AG04450 (cell line): ENCODE measurements at regions not wholly inside any gene's neighbourhood (a gene's known extent, or its start where the extent isn't known, plus 50 kb on each side); places are given as distances from the start of the nearest gene placed in this dataset.

ENCODE experiments used
- CTCF ChIA-PET: fragments of 300-600, 350-600 bp; formaldehyde crosslinking; extraction: SDS; loops from one replicate; lab custom pipeline; 2022; ENCODE audit warnings: antibody characterized with exemption, inconsistent platforms; lab: Charles Lee
- POLR2A ChIA-PET: fragments of 350-600 bp; formaldehyde crosslinking; extraction: SDS; loops from one replicate; lab custom pipeline; 2021; ENCODE audit warnings: antibody characterized with exemption, inconsistent platforms; lab: Yijun Ruan, JAX
- DNase-seq: peaks from one replicate; pipeline ENCODE4 v3.0.0-alpha.2; 2011; ENCODE audit warnings: low read depth, low spot score
- H3K27ac ChIP-seq: one replicate; pipeline ENCODE4 v1.5.1; 2012; ENCODE audit warnings: low read depth, low read length, control low read depth
- H3K27me3 ChIP-seq: one replicate; pipeline ENCODE4 v1.6.0; 2012; ENCODE audit warnings: low read length; ENCODE audit not compliant: control insufficient read depth, insufficient read depth
- H3K4me3 ChIP-seq: 2 replicates; pipeline ENCODE4 v1.5.1; 2011; ENCODE audit warnings: mild to moderate bottlenecking, low read depth, low read length, control low read depth
- H3K9me3 ChIP-seq: 2 replicates; pipeline ENCODE4 v1.5.1; 2012; ENCODE audit warnings: low read length; ENCODE audit not compliant: control insufficient read depth, insufficient read depth
- TF ChIP-seq, protein P1 (sequence below): IDR thresholded peaks from 2 replicates; pipeline ENCODE4 v1.5.1; 2011; ENCODE audit warnings: low read depth, low read length, control low read depth, inconsistent platforms

GRCh38 chr4:181502611-181503010 is 740.6 kb upstream of the TENM3 start:
- Histone ChIP-seq H3K4me3 (no peak overlapping the region), H3K9me3 (no peaks in the 10 kb centered on the region), H3K27me3 (peaks cover 21% of the 10 kb centered on the region), H3K27ac (no peak overlapping the region)
- DNase-seq, result no peak
- POLR2A ChIA-PET, result no interaction called here
- TF ChIP-seq, protein P1, sequence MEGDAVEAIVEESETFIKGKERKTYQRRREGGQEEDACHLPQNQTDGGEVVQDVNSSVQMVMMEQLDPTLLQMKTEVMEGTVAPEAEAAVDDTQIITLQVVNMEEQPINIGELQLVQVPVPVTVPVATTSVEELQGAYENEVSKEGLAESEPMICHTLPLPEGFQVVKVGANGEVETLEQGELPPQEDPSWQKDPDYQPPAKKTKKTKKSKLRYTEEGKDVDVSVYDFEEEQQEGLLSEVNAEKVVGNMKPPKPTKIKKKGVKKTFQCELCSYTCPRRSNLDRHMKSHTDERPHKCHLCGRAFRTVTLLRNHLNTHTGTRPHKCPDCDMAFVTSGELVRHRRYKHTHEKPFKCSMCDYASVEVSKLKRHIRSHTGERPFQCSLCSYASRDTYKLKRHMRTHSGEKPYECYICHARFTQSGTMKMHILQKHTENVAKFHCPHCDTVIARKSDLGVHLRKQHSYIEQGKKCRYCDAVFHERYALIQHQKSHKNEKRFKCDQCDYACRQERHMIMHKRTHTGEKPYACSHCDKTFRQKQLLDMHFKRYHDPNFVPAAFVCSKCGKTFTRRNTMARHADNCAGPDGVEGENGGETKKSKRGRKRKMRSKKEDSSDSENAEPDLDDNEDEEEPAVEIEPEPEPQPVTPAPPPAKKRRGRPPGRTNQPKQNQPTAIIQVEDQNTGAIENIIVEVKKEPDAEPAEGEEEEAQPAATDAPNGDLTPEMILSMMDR, result no peak
- CTCF ChIA-PET, result interaction anchor here (1.0 kb wide), 1 partner anchor 26 kb away, joined by 4 read pairs; no protein-coding TSS in a partner anchor

DNA sequence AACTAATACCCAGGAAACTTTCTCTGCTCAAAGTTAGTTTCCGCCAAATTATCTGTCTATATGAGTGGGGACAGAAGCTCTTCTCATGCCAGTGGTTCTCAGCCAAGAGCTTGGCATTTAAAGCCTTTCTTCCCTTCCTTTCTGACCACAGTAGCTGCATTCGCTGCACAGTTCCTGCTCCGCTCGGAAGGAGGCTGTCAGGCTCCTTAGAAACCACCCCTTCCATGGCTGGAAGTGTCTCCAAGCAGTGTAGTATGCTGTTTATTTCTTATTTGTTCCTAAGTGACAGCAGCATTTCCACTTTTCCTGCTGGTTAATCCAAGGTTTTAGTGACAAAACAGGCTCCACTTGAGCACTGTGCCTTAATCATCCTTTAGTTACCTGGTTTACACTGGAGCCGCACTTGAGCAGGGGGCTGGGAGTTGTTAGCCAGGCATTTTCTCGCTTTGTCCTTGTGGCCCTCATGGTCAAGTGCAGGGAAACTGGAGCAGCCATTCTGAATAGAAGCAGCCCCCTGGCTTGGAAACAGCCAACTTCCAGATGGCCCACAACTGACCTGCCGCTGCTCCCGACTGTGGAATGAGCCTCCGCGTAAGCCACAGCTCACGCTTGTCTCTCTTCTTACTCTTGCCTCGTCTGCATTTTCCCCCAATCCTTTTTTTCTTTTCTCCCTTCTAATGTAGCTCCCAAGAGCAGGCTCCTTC is 739.4 kb upstream of the TENM3 start:
- no peak overlapping the region for H3K27ac ChIP-seq
- no peak for DNase-seq
- no peaks in the 10 kb centered on the region for H3K9me3 ChIP-seq
- H3K4me3 ChIP-seq, result no peak overlapping the region
- H3K27me3 ChIP-seq, result peaks cover 24% of the 10 kb centered on the region
- CTCF ChIA-PET, result interaction anchor here (1.0 to 1.1 kb wide), 2 partner anchors 25 to 200 kb away, joined by 3 to 4 read pairs; no protein-coding TSS in a partner anchor
- POLR2A ChIA-PET, result no interaction called here
- TF ChIP-seq, protein P1, result no peak

DNA sequence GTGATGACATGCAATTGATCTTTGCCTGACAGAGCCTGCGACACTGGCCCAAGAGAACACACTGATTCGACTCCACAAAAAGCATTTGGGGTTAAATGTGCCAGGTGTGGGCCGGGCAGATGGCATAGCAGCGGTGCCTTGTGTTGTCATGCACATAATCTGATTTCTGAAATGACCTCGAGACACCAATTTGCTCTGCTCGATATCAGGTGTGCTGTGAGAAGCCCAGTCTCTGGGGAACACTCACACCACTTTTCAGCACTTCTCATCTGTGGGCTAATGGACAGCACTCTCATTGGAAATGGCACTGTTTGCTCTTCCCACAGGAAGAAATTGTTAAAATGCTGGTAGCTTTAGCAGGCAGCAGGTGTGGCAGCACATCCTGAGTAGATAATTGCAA is 738.3 kb upstream of the TENM3 start:
- no peak for DNase-seq
- Histone ChIP-seq H3K27me3 (peaks cover 24% of the 10 kb centered on the region), H3K9me3 (no peaks in the 10 kb centered on the region), H3K27ac (no peak overlapping the region), H3K4me3 (no peak overlapping the region)
- TF ChIP-seq, protein P1, result no peak
- CTCF ChIA-PET, result no interaction called here
- POLR2A ChIA-PET, result no interaction called here

DNA sequence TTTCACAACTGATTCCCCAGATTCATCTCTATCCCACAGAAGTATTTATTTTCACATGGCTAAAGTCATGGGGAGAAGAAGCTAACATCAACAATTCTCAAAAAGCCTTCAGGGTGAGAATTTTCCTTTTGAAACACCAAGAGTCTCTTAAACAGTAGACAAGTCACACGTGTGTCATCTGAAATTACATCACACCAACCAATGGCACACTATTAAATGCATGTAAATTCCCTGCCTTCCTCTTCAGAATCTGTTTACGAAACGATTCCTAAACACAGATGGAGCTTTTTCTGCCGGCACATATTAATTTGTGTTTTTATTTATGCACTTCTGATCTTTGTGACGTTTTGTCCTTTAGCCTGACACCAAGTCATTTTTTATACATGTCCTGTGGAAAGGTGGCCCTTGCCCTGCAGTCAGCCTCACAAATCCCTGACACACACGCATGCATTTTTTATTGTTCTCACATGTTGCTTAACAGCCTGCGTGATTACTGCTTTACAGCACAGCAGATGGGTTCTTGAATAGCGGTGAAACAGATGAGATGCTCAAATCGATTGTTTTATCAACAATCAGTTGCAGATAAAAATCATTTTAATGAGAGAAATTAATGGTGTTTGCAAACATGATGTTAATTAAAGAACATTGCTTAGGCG is 735.9 kb upstream of the TENM3 start:
- no peaks in the 10 kb centered on the region for H3K9me3 ChIP-seq
- DNase-seq, result no peak
- ChIA-PET CTCF (interaction anchor here (0.9 to 1.3 kb wide), 3 partner anchors 21 to 364 kb away, joined by 3 to 4 read pairs (median 4); no protein-coding TSS in a partner anchor), POLR2A (no interaction called here)
- H3K27ac ChIP-seq, result no peak overlapping the region
- H3K27me3 ChIP-seq, result peaks cover 19% of the 10 kb centered on the region
- TF ChIP-seq, protein P1, result no peak
- H3K4me3 ChIP-seq, result no peak overlapping the region

DNA sequence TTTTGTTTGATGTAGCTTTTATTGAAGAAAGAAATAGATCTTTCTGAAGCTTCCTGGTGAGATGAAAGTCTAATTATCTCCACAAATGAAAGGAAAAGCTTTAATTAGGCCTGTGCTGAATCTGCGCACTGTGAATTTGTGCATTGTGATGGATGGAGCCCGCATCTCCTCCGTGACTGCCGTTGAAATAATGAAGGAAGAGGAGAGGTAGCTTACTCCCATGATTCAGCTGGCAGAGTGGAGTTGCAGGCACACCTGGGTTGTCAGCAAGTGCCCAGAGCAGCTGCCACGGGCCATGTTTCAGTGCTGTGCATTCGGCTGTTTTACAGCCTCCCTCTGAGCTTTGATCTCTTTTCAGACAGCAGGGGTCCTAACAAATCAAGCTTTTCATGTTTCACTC is 735.3 kb upstream of the TENM3 start:
- POLR2A ChIA-PET, result interaction anchor here (0.7 kb wide), 1 partner anchor 264 kb away, joined by 9 read pairs; no protein-coding TSS in a partner anchor
- CTCF ChIA-PET, result interaction anchor here (1.1 kb wide), 1 partner anchor 365 kb away, joined by 4 read pairs; no protein-coding TSS in a partner anchor
- Histone ChIP-seq H3K27me3 (peaks cover 19% of the 10 kb centered on the region), H3K27ac (no peak overlapping the region), H3K9me3 (no peaks in the 10 kb centered on the region), H3K4me3 (no peak overlapping the region)
- TF ChIP-seq, protein P1, result no peak
- DNase-seq, result no peak
